Fibroblast of pulmonary artery (primary cell): ENCODE measurements at regions not wholly inside any gene's neighbourhood (a gene's known extent, or its start where the extent isn't known, plus 50 kb on each side); places are given as distances from the start of the nearest gene placed in this dataset.
A peak's percentile ranks its signal among the peaks of the same experiment; 100 is the strongest.

Source experiments
- DNase-seq: peaks from one replicate; pipeline ENCODE4 v3.0.0-alpha.2; 2010; ENCODE audit warnings: low read depth
- H3K4me3 ChIP-seq: replicated peaks from 2 replicates; pipeline ENCODE4 v1.5.1; 2011; ENCODE audit warnings: low read depth, mild to moderate bottlenecking, control low read depth, low read length, moderate library complexity
- TF ChIP-seq, protein P1 (sequence below): IDR thresholded peaks from 2 replicates; pipeline ENCODE4 v1.5.1; 2011; ENCODE audit warnings: mild to moderate bottlenecking, control low read depth, low read length, inconsistent platforms; ENCODE audit errors: missing control alignments

DNA sequence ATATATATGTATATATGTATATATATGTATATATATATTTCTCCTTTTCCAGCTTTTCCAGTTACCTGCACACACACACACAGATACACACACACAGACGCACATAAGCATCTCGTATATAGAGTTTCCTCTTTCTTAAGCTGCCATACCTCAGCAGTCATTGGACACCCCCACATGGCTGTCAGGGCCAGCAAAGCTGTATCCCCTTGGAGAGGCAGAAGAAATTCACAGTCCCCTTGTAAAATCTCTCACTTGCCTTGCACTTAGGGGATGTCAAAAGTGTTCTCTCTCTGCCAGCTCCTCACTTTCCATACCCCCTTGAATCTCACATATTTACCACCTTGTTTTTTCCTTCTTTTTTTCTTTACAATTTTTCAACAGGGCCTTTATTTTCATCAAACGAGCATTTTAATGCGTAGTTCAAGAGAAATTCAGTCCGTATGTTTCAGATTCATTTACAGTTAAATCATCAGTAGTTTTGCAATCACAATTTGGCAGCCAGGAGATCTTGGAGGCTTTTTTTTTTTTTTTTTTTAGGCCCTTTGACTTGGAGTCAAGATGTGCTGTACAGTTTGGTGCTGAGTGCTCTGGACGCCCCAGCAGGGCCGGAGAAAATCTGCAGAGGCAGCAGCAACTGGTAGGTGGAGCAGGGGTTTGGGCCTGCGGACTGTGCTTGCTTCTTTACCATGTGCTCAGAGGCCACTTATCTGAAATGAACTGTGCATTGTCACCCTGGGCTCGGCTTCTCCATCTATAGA, 244.9 kb upstream of the KLF4 start:
- TF ChIP-seq, protein P1, sequence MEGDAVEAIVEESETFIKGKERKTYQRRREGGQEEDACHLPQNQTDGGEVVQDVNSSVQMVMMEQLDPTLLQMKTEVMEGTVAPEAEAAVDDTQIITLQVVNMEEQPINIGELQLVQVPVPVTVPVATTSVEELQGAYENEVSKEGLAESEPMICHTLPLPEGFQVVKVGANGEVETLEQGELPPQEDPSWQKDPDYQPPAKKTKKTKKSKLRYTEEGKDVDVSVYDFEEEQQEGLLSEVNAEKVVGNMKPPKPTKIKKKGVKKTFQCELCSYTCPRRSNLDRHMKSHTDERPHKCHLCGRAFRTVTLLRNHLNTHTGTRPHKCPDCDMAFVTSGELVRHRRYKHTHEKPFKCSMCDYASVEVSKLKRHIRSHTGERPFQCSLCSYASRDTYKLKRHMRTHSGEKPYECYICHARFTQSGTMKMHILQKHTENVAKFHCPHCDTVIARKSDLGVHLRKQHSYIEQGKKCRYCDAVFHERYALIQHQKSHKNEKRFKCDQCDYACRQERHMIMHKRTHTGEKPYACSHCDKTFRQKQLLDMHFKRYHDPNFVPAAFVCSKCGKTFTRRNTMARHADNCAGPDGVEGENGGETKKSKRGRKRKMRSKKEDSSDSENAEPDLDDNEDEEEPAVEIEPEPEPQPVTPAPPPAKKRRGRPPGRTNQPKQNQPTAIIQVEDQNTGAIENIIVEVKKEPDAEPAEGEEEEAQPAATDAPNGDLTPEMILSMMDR, result peak; percentile 25
- no peak overlapping the region for H3K4me3 ChIP-seq
- DNase-seq, result peak; percentile 96

DNA sequence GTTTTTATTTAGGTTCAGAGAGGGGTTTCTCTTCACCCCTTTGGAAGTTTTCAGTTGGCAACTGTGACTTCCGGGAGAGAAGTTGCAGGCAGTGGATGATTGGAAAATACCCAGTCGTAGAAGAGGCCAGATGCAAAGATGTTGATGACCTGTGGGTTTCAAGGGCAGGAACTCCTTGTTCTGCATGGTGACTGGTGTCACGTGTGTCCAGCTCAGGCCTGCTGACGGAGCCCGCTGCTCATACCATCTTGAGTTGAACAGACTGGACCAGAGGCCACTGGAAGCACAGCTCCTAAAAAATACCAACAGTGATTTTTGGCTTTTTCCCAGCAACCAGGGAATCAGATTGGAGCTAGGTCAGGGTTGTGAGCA, 243.9 kb upstream of the KLF4 start:
- H3K4me3 ChIP-seq, result peak overlapping the region; percentile 32
- peak; percentile 29 for DNase-seq
- TF ChIP-seq, protein P1, result no peak

DNA sequence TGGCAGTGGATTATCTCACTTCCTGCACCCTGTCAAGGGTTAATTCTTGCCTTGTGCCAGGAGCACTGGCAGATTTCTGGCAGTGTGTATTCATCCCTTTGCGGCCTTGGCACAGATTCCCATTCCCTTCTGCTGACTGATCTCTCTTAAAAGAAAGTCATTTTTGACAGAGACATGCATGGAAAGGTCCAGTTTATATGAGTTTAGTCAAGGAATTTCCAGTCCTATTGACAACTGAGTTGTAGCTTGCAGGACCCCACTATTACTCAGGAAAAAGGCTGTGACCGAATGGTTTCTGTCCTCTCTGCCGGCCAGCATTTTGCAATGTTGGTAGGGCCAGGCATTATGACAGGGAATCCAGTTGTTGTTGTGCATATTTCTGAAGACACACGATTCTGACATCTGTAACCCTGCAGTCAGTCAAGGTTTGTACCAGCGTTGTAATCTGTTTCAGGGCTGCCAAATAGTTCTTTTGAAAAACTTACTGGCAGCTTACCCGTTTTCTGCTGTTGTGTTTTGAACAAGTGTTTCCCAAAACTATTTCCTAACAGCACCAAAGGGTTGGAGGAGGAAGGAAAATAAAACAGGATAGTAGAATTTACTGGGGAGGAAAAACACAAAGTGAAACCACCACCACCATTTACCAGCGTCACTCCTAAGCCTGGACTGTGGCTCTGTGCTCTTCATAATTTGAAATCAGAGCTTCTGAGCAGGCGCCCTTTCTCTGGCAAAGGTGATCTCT, 243.4 kb upstream of the KLF4 start:
- TF ChIP-seq, protein P1, result no peak
- DNase-seq, result peak; percentile 81
- peak overlapping the region; percentile 32 for H3K4me3 ChIP-seq

DNA sequence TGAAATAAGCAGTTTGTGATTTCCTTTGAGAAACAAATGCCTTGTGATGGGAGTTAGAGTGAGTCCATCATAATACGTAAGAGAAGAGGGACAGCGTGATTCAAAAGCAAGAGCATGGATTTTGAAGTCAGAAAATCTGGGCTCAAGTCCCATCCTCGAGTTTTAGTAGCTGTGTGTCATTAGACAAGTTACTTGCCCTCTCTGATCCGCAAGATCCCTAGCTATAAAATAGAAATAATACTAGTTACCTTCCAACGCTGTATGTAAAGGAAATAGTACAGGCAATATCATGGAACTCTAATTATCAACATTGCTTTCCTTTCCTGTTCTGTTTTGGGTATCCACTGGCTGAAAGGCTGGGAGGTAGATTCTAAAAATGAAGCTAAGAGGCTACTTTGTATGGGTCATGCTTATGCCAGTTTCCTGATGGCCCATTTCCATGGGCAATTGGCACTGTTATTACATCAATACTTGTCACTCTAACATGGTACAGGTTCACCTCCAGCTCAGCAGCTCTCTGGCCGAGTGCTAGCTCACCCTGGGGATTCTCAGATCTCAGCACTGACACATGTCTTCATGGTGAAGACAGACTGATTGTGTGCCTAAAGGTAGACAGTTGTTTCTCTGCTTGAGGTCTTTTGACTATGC, 241.7 kb upstream of the KLF4 start:
- no peak overlapping the region for H3K4me3 ChIP-seq
- no peak for DNase-seq
- TF ChIP-seq, protein P1, result no peak

DNA sequence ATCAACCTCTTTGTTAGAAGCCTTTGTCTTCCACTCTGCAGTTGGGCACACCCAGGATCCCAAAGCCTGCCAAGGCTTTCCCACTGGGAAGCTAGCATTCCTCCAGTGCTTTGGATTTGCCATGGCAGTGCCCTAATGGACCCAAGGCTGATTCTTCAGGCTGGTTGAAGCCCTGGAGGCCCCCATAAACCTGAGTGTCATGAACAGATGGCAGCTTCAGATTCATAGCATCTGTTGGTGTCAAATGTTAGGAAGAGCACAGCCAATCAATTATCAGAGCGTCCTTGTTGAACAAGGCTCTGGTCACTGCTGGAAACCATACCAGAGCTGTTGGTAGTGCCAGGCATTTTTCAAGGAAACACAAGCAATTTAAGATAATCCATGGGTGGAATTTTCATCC, 241.1 kb upstream of the KLF4 start:
- H3K4me3 ChIP-seq, result no peak overlapping the region
- DNase-seq, result no peak
- TF ChIP-seq, protein P1, result no peak

DNA sequence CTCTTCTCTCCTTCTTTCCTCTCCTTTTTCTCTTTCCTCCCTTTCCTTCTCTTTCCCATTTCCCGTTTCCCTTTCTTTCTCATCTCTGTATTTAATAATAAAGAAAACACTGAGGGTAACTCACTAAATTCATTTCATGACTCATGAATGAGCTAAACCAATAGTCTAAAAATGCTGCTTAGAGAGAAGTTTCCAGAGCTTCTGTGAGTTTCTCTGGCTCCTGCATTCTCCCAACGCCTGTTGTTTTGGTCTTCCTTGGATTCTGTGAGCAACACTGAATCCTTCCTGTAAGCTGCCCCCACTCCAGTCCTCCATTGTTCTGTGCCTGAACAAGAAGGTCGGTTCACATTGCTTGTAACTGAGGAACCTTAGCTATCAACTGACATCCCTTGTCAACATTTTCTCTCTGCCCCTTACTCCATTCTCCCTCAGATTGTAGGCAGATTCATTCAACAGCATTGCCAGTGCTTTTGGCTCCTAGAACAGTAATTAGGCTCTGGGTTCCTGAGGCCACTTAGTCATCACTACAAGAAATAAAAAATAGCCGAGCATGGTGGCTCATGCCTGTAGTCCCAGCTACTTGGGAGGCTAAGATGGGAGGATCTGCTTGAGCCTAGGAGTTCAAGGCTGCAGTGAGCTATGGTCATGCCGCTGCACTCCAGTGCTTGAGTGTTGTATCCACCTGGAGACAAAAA, 237.7 kb upstream of the KLF4 start:
- TF ChIP-seq, protein P1, result no peak
- no peak overlapping the region for H3K4me3 ChIP-seq
- DNase-seq, result peak; percentile 31
